Ectodermal cell (in vitro differentiated cells): ENCODE measurements at regions not wholly inside any gene's neighbourhood (a gene's known extent, or its start where the extent isn't known, plus 50 kb on each side); places are given as distances from the start of the nearest gene placed in this dataset.
"Not testable (repeated sequence)": the region's sequence is repeated elsewhere in the genome, so short reads cannot be mapped to it uniquely, and the experiment has no call there.

Source experiments
- H3K27ac ChIP-seq: 2 replicates; pipeline ENCODE4 v1.7.0; 2013; ENCODE audit warnings: mild to moderate bottlenecking, low read depth, low read length; ENCODE audit not compliant: insufficient read depth, poor library complexity, severe bottlenecking
- H3K27me3 ChIP-seq: 2 replicates; pipeline ENCODE4 v1.7.0; 2013; ENCODE audit warnings: mild to moderate bottlenecking, low read length; ENCODE audit not compliant: insufficient read depth, control insufficient read depth, poor library complexity, severe bottlenecking
- H3K36me3 ChIP-seq: one replicate; pipeline ENCODE4 v1.7.0; 2013; ENCODE audit warnings: low read length; ENCODE audit not compliant: control insufficient read depth, insufficient read depth
- H3K4me1 ChIP-seq: one replicate; pipeline ENCODE4 v1.7.0; 2013; ENCODE audit warnings: low read length; ENCODE audit not compliant: control insufficient read depth, insufficient read depth
- H3K4me3 ChIP-seq: 2 replicates; pipeline ENCODE4 v1.7.0; 2013; ENCODE audit warnings: low read depth, low read length, control low read depth; ENCODE audit not compliant: insufficient read depth
- H3K9me3 ChIP-seq: 2 replicates; pipeline ENCODE4 v1.7.0; 2013; ENCODE audit warnings: mild to moderate bottlenecking, low read length, moderate library complexity; ENCODE audit not compliant: control insufficient read depth
- WGBS, 2 experiments: methylation state at CpG; one replicate each; pipeline ENCODE4 v1.1.7; 2013; ENCODE audit warnings: missing lambda C conversion rate in 2 of 2; 5-methylcytosine and 5-hydroxymethylcytosine counted together

DNA sequence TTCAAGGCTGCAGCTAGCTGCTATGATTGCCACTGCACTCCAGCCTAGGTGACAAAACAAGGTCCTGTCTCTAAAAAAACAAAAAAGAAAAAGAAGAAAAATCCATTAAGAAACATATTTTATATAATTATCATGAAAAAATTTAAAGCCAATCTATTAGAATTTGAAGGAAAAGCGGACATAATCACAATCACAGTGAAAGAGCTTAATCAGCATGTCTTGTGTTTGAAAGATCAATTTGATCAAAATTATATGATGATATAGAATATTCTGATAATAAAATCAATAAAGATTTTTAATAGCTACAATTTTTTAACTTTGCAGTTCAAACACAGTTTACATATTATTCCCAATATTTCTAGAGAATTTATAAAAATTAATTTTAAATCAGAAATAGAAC is 210.1 kb downstream of the MEX3B start:
- no peak overlapping the region for H3K27ac ChIP-seq
- H3K4me1 ChIP-seq: no peaks in the 10 kb centered on the region
- H3K4me3 ChIP-seq: no peak overlapping the region
- no CpG with 5 or more reads among the region's 1 CpG for WGBS, 2 experiments
- no peaks in the 10 kb centered on the region for H3K27me3 ChIP-seq
- no peaks in the 10 kb centered on the region for H3K9me3 ChIP-seq
- H3K36me3 ChIP-seq: no peaks in the 10 kb centered on the region

DNA sequence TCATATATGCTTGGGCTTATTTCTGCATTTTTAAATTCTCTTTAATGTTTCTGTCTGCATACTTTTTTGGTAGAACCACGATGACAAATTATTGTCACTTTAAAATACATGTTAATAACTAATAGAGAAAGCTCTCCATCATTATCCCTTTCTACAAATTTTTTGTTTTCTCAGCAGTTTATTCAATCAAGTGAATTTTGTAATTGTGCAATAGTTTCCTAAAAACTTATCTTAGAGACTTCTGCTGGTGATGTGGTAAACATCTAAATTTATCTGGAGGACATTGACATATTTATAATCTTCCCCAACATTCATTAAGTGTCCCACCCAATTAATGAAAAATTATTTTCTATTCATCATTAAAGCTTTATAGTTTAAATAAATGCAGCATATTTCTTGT is 215.3 kb downstream of the MEX3B start:
- H3K4me1 ChIP-seq: no peaks in the 10 kb centered on the region
- WGBS, 2 experiments: 86 to 100% methylated on average over 1 of the region's 1 CpG
- no peak overlapping the region for H3K4me3 ChIP-seq
- no peaks in the 10 kb centered on the region for H3K36me3 ChIP-seq
- H3K27me3 ChIP-seq: no peaks in the 10 kb centered on the region
- H3K9me3 ChIP-seq: no peaks in the 10 kb centered on the region
- no peak overlapping the region for H3K27ac ChIP-seq

DNA sequence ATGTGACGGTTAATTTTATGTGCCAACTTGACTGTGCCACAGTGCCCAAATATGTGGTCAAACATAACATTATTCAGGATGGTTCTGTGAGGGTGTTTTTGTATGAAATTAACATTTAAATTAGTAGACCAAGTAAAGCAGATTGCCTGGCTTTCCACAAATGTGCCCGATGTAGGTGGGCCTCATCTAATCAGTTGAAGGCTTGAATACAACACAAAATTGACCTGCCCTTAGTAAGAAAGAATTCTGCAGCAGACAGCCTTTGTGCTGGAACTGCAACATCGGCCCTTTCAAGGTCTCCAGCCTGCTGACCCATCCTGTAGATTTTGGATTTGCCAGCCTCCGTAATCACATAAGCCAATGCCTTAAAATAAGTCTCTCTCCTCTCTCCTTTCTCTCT is 215.9 kb downstream of the MEX3B start:
- no peaks in the 10 kb centered on the region for H3K4me1 ChIP-seq
- WGBS, 2 experiments: 92% methylated on average over 4 of the region's 4 CpGs

DNA sequence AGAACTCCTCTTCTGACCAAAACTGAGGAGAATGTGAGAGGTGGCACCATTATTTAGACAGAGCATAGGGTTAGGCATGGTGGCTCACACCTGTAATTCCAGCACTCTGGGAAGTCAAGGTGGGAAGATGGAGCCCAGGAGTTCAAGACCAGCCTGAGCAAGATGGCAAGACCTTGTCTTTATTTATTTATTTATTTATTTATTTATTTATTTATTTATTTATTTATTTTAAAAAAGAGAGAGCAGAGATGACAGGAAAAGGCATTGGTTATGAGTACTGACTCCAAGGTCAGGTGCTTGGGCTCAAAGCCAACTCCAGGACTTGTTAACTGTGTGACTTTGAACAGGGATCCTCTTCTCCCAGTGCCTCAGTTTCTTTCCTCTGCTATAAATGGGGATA is 217.7 kb downstream of the MEX3B start:
- no peaks in the 10 kb centered on the region for H3K4me1 ChIP-seq
- H3K27me3 ChIP-seq: no peaks in the 10 kb centered on the region
- H3K9me3 ChIP-seq: no peaks in the 10 kb centered on the region

More for the DNA sequence above, 215.9 kb downstream of the MEX3B start:
- H3K27me3 ChIP-seq: no peaks in the 10 kb centered on the region
- H3K27ac ChIP-seq: no peak overlapping the region
- no peaks in the 10 kb centered on the region for H3K9me3 ChIP-seq
- no peaks in the 10 kb centered on the region for H3K36me3 ChIP-seq
- no peak overlapping the region for H3K4me3 ChIP-seq

DNA sequence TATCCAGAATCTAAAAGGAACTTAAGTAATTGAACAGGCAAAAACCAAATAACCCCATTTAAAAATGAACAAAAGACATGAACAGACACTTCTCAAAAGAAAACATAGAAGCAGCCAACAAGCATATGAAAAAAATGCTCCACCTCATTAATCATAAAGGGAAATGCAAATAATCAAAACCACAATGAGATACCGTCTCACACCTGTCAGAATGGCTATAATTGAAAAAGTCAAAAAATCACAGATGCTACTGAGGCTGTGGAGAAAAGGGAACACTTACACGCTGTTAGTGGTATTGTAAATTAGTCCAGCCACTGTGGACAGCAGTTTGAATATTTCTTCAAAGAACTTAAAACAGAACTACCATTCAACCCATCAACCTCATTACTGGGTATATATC is 220.7 kb downstream of the MEX3B start:
- no peak overlapping the region for H3K27ac ChIP-seq
- H3K4me3 ChIP-seq: no peak overlapping the region
- WGBS, 2 experiments: 81 to 94% methylated on average over 2 of the region's 2 CpGs
- H3K36me3 ChIP-seq: no peaks in the 10 kb centered on the region
- H3K4me1 ChIP-seq: no peaks in the 10 kb centered on the region
- no peaks in the 10 kb centered on the region for H3K9me3 ChIP-seq
- H3K27me3 ChIP-seq: no peaks in the 10 kb centered on the region

More for the DNA sequence above, 217.7 kb downstream of the MEX3B start:
- H3K36me3 ChIP-seq: no peaks in the 10 kb centered on the region
- no peak overlapping the region for H3K4me3 ChIP-seq
- no peak overlapping the region for H3K27ac ChIP-seq

DNA sequence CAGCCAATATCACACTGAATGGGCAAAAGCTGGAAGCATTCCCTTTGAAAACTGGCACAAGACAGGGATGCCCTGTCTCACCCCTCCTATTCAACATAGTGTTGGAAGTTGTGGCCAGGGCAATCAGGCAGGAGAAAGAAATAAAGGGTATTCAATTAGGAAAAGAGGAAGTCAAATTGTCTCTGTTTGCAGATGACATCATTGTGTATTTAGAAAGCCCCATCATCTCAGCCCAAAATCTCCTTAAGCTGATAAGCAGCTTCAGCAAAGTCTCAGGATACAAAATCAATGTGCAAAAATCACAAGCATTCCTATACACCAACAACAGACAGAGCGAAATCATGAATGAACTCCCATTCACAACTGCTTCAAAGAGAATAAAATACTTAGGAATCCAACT is 223.2 kb downstream of the MEX3B start:
- WGBS, 2 experiments: 95 to 100% methylated on average over 1 of the region's 1 CpG
- not testable (repeated sequence) for H3K4me3 ChIP-seq, H3K27ac ChIP-seq, H3K4me1 ChIP-seq, H3K9me3 ChIP-seq, H3K36me3 ChIP-seq, H3K27me3 ChIP-seq

DNA sequence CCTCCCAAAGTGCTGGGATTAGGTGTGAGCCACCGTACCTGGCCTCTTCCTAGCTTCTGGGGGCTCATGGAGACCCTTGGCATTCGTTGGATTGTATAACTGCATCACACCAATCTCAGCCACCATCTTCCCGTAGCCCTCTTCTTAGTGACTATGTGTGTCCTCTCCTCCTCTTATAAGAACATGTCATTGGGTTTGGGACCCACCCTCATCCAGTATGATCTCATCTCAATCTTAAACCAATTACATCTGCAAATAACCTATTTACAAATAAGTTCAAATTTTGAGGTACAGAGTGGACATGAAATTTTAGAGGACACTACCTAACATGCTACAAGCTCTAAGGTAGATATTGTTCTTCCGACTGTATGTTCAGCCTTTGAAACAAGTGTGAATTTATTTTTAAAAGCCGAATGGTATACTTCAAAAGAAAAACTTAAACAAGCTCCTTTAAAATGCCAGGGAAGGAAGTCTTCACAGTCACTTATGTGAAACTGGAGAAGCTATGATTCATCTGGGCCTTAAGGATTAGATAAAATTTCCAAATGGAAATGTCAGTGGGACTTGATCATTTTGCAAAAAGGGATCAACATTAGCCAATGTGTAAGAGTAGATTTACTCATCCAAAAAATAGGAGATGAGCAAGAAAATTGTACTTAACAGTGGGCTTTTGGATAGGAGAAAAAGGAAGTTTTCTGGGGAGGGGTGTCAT is 225.7 kb downstream of the MEX3B start:
- no peaks in the 10 kb centered on the region for H3K27me3 ChIP-seq
- no peak overlapping the region for H3K27ac ChIP-seq
- no peaks in the 10 kb centered on the region for H3K4me1 ChIP-seq
- H3K4me3 ChIP-seq: no peak overlapping the region
- 69 to 76% methylated on average over 4 to 5 of the region's 5 CpGs for WGBS, 2 experiments
- H3K9me3 ChIP-seq: no peaks in the 10 kb centered on the region
- H3K36me3 ChIP-seq: no peaks in the 10 kb centered on the region

DNA sequence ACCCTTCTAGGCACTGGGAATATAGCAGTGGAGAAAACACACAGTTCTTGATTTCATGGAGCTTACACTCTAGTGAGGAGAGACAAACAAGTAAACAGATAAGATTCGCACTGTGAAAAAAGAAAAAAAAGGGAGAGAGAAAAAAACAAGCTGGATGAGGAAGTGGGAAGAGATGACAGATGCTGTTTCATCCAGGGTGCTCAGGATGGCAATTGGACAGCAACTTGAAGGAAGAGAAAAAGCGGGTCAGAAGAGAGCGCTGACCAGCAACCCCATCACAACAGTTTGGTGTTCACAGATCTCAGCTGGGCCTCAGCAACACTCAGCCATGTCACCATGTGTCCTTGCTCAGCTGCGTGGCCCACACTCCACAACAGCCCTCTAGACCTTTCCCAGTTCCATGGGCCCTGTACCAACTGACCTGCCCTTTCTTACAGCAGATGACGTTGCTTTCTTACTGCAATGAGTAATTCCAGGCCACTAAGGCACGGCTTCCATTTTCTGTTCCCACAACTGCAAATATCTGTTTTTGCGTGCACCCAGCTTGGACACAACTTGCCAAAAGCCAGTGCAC is 230.8 kb downstream of the MEX3B start:
- Histone ChIP-seq H3K27me3 (no peaks in the 10 kb centered on the region), H3K4me3 (no peak overlapping the region), H3K36me3 (no peaks in the 10 kb centered on the region), H3K9me3 (no peaks in the 10 kb centered on the region), H3K4me1 (no peaks in the 10 kb centered on the region), H3K27ac (no peak overlapping the region)
- 94 to 96% methylated on average over 7 of the region's 7 CpGs for WGBS, 2 experiments

DNA sequence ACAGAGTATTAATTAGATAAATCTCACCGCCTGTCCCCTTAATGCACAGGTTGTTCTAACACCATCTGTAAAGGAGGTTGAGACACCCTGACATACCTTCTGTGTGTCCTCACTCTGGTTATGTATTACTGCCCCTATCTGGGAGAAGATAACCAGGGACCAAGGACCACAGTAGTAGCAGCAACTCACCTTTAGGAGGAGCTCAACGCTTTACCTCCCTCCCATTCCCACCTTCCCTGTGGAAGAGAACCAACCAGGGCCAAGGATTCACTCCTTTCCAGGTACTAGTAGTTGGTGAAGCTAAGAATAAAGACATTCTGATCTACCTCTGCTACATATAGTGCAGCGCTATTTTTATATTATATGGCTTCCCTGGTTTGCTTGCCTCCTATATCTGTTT is 232.6 kb downstream of the MEX3B start:
- H3K27ac ChIP-seq: no peak overlapping the region
- H3K36me3 ChIP-seq: no peaks in the 10 kb centered on the region
- 59 to 66% methylated on average over 3 of the region's 3 CpGs for WGBS, 2 experiments

DNA sequence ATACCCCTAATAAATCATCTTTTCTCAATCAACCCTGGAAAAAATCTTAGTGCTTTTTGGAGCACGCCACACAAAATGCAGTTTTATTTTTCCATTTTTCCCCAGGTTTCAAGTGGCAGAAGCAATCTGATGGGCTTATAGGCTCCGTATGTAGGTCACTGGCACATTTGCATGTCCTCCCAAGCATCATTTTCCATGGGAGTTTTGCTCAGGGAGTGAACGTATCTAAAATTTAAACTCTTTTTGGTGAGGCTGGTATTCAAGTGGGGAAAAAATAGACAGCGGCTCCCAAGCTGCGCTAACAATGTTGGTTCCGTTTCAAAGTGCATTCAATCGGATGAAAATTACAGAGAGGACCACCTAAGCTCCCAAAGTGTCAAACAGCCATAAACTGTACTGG is 233.4 kb downstream of the MEX3B start:
- H3K9me3 ChIP-seq: no peaks in the 10 kb centered on the region
- H3K36me3 ChIP-seq: no peaks in the 10 kb centered on the region
- H3K27ac ChIP-seq: no peak overlapping the region
- H3K4me1 ChIP-seq: no peaks in the 10 kb centered on the region
- no peak overlapping the region for H3K4me3 ChIP-seq
- 95% methylated on average over 7 of the region's 7 CpGs for WGBS, 2 experiments
- H3K27me3 ChIP-seq: no peaks in the 10 kb centered on the region

More for the DNA sequence above, 232.6 kb downstream of the MEX3B start:
- no peaks in the 10 kb centered on the region for H3K4me1 ChIP-seq
- no peaks in the 10 kb centered on the region for H3K9me3 ChIP-seq
- H3K4me3 ChIP-seq: no peak overlapping the region
- no peaks in the 10 kb centered on the region for H3K27me3 ChIP-seq
